RWPE2 (cell line): ENCODE measurements at regions not wholly inside any gene's neighbourhood (a gene's known extent, or its start where the extent isn't known, plus 50 kb on each side); places are given as distances from the start of the nearest gene placed in this dataset.
"Not testable (repeated sequence)": the region's sequence is repeated elsewhere in the genome, so short reads cannot be mapped to it uniquely, and the experiment has no call there.

Experiments used
- ATAC-seq: fragments of 200-7000 bp; cut with Tn5 transposase; 3 replicates; pipeline ENCODE4 v1.9.1; 2021; ENCODE audit warnings: low read depth
- DNase-seq: peaks from one replicate; pipeline ENCODE4 v3.0.0-alpha.2; 2020; ENCODE audit warnings: low spot score
- H3K27ac ChIP-seq: fragments of 450-650 bp; 2 replicates; pipeline ENCODE4 v1.5.1; 2017; ENCODE audit warnings: mild to moderate bottlenecking; ENCODE audit not compliant: poor library complexity, severe bottlenecking
- H3K27me3 ChIP-seq: fragments of 250-450 bp; sonication (Bioruptor Pico); 2 replicates; pipeline ENCODE4 v1.5.1; 2021; ENCODE audit warnings: mild to moderate bottlenecking, moderate library complexity; ENCODE audit not compliant: insufficient read depth, poor library complexity, severe bottlenecking
- H3K36me3 ChIP-seq: fragments of 250-450 bp; sonication (Bioruptor Pico); 2 replicates; pipeline ENCODE4 v1.5.1; 2020; ENCODE audit warnings: low read depth, mild to moderate bottlenecking, moderate library complexity
- H3K4me1 ChIP-seq: fragments of 250-450 bp; sonication (Bioruptor Pico); 2 replicates; pipeline ENCODE4 v1.5.1; 2021; ENCODE audit warnings: mild to moderate bottlenecking, moderate library complexity; ENCODE audit not compliant: insufficient read depth, poor library complexity, severe bottlenecking
- H3K4me3 ChIP-seq: fragments of 250-450 bp; sonication (Bioruptor Pico); 2 replicates; pipeline ENCODE4 v1.5.1; 2021; ENCODE audit warnings: mild to moderate bottlenecking, moderate library complexity; ENCODE audit not compliant: severe bottlenecking
- H3K9me3 ChIP-seq: fragments of 250-450 bp; sonication (Bioruptor Pico); 2 replicates; pipeline ENCODE4 v1.5.1; 2021; ENCODE audit warnings: mild to moderate bottlenecking, moderate library complexity; ENCODE audit not compliant: severe bottlenecking
- TF ChIP-seq, protein P1 (sequence below): fragments of 450-650 bp; IDR thresholded peaks from one replicate; pipeline ENCODE4 v1.5.1; 2017; ENCODE audit warnings: mild to moderate bottlenecking, moderate library complexity; ENCODE audit not compliant: poor library complexity, severe bottlenecking

DNA sequence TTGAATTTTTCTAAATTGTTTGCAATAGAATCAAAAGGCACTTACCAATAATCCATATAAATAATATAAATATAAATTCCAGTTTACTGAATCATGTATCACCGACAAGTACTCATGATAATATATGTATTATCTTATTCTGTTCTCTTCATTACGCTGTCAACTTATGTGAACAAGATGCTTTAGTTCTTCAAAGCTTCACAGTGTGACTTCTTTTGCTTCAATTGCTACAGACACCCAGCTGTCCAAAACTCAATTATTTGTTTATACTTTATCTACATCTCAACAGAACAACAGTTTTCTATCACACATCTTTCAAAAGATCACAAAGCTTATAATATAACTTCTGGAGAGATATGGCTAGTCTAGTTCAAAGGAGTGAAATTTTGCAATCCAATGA is 1499.9 kb upstream of the PCDH10 start:
- Histone ChIP-seq H3K4me1 (no peaks in the 10 kb centered on the region), H3K27me3 (no peaks in the 10 kb centered on the region), H3K4me3 (no peak overlapping the region), H3K36me3 (no peaks in the 10 kb centered on the region), H3K9me3 (no peaks in the 10 kb centered on the region), H3K27ac (no peak overlapping the region)
- DNase-seq (no peak), ATAC-seq (no peak)
- TF ChIP-seq, protein P1, sequence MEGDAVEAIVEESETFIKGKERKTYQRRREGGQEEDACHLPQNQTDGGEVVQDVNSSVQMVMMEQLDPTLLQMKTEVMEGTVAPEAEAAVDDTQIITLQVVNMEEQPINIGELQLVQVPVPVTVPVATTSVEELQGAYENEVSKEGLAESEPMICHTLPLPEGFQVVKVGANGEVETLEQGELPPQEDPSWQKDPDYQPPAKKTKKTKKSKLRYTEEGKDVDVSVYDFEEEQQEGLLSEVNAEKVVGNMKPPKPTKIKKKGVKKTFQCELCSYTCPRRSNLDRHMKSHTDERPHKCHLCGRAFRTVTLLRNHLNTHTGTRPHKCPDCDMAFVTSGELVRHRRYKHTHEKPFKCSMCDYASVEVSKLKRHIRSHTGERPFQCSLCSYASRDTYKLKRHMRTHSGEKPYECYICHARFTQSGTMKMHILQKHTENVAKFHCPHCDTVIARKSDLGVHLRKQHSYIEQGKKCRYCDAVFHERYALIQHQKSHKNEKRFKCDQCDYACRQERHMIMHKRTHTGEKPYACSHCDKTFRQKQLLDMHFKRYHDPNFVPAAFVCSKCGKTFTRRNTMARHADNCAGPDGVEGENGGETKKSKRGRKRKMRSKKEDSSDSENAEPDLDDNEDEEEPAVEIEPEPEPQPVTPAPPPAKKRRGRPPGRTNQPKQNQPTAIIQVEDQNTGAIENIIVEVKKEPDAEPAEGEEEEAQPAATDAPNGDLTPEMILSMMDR: no peak

DNA sequence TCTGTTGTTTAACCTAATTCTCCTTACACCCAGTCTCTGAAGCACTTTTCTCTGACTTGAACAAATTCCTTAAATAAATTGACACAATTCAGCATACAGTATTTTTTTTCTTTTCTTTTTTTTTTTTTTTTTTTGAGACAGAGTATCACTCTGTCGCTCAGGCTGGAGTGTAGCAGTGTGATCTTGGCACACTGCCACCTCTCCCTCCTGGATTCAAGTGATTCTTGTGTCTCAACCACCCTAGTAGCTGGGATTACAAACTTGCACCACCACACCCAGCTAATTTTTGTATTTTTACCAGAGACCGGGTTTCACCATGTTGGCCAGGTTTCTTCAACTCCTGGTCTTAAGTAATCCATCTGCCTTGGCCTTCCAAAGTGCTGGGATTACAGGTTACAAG is 1498.1 kb upstream of the PCDH10 start:
- TF ChIP-seq, protein P1: no peak
- no peaks in the 10 kb centered on the region for H3K4me1 ChIP-seq
- H3K4me3 ChIP-seq: no peak overlapping the region
- no peak overlapping the region for H3K27ac ChIP-seq
- H3K36me3 ChIP-seq: no peaks in the 10 kb centered on the region
- H3K27me3 ChIP-seq: no peaks in the 10 kb centered on the region
- no peaks in the 10 kb centered on the region for H3K9me3 ChIP-seq
- DNase-seq: no peak
- no peak for ATAC-seq

DNA sequence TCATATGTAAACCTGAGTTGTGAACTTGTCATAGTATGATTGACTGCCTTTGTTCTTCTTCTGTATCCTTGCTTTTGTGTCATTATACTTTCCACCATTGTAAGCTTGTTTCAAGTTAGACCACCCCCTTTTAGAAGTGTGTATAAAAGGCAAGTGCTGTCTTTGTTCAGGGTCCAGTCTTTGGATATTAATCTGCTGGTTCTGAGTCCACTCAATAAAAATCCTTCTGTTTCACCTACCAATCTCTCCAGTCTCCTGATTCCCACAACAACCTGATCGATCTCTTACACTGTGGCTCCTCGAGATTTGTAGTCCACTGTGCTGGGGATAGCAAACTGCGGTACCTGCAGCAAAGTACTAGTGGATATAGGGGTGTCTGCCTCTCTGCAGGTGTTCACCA is 1465.8 kb upstream of the PCDH10 start:
- H3K4me1 ChIP-seq, ATAC-seq, H3K4me3 ChIP-seq, H3K36me3 ChIP-seq, H3K9me3 ChIP-seq, H3K27ac ChIP-seq, H3K27me3 ChIP-seq, DNase-seq: not testable (repeated sequence)

DNA sequence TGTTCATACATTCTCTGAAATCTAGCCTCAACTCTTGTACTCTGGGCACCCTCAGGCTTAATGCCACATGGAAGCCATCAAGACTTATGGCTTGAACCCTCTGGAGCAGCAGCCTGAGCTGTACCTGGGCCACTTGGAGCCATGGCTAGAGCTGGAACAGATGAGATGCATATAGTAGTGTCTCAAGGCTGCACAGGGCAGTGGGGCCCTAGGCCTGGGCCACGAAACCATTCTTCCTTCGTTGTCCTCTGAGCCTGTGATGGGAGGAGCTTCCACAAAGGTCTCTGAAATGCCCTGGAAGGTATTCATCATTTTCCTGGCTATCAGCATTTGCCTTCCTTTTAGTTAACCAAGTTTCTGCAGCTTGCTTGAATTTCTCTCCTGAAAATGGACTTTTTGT is 1427.2 kb upstream of the PCDH10 start:
- no peaks in the 10 kb centered on the region for H3K27me3 ChIP-seq
- H3K36me3 ChIP-seq: no peaks in the 10 kb centered on the region
- DNase-seq (no peak), ATAC-seq (no peak)
- no peaks in the 10 kb centered on the region for H3K4me1 ChIP-seq
- no peak overlapping the region for H3K27ac ChIP-seq
- no peak overlapping the region for H3K4me3 ChIP-seq
- TF ChIP-seq, protein P1: no peak
- H3K9me3 ChIP-seq: no peaks in the 10 kb centered on the region

DNA sequence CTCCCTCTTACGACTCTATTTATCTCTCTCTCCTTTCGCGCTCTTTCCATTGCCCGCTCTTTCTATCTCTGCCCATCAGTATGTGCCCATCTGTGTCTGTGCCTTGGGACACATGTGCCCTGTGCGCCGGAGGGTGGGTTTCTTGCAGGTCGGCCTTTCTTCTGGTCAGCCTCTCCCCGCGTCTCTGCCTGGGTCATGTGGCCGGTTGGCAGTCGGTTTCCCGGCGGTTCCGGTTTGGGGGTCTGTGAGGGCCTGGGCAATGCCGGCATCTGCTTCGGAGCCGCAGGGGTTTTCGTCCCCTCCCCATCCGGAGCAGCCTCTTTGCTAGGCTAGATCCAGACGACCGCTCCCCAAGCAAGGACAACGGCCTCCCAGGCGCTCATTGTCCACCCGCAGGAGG is 1426.0 kb upstream of the PCDH10 start:
- not testable (repeated sequence) for H3K9me3 ChIP-seq, ATAC-seq, H3K4me3 ChIP-seq, H3K27me3 ChIP-seq, DNase-seq, H3K4me1 ChIP-seq, H3K27ac ChIP-seq, H3K36me3 ChIP-seq

DNA sequence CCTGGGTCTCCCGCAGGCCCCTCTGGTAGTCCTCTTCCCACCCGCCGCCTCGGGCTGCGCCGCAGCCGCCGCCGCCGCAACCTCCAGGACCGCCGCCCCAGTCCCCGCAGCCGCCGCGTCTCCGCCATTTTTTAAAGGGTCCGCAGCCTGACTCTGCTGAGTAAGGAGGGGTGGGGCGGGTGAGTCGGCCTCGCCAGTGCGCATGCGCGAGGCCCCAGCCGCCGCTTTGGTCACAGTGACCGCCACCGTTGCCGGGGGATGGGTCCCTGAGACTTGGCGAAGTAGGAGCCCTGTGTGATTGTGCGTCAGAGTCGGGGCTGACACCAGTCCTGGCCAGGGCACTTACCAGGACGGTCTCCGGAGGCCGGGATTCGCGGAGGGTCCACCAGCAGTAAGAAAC is 1424.2 kb upstream of the PCDH10 start:
- not testable (repeated sequence) for H3K27me3 ChIP-seq, DNase-seq, H3K9me3 ChIP-seq, ATAC-seq, H3K4me1 ChIP-seq, H3K36me3 ChIP-seq, H3K27ac ChIP-seq
- peak overlapping the region; percentile 14 for H3K4me3 ChIP-seq

DNA sequence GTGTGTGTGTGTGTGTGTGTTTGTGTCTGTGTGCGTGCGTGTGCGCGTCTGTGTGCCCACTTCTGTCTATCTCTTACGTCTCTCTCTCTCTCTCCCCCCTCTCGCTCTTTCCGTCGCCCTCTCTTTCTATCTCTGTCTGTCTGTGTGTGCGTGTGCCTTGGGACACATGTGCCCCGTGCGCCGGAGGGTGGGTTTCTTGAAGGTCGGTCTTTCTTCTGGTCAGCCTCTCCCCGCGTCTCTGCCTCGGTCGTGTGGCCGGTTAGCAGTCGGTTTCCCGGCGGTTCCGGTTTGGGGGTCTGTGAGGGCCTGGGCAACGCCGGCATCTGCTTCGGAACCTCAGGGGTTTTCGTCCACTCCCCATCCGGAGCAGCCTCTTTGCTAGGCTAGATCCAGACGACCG is 1423.6 kb upstream of the PCDH10 start:
- not testable (repeated sequence) for DNase-seq, H3K27me3 ChIP-seq, H3K4me1 ChIP-seq, H3K4me3 ChIP-seq, ATAC-seq, H3K36me3 ChIP-seq, H3K27ac ChIP-seq, H3K9me3 ChIP-seq

DNA sequence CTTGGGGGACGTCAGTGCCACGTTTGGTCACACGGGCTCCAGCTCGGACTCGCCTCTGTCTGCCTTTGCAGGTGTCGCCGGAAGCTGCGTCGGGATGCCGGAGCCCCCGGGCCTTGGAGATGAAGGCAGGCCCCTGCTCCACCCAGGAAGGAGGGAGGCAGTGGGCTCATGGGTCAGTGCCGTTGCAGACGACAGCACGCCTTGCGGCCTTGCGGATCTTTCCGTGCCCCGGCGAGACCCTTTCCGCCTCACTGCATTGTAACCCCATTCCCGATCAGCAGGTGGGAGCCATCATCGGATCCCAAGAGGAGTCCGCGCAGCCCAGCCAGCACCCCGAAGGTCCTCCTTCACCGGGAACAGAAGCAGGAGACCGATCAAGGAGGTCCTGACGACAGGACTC is 1422.2 kb upstream of the PCDH10 start:
- not testable (repeated sequence) for H3K9me3 ChIP-seq, H3K27ac ChIP-seq, H3K27me3 ChIP-seq, DNase-seq, ATAC-seq, H3K4me3 ChIP-seq, H3K4me1 ChIP-seq, H3K36me3 ChIP-seq

DNA sequence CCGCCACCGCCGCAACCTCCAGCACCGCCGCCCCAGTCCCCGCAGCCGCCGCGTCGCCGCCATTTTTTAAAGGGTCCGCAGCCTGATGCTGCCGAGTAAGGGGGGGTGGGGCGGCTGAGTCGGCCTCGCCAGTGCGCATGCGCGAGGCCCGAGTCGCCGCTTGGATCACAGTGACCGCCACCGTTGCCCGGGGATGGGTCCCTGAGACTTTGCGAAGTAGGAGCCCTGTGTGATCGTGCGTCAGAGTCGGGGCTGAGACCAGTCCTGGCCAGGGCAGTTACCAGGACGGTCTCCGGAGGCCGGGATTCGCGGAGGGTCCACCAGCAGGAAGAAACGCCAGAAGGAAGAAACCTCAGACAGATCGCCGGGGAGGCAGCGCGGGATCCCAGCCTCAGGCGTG is 1421.7 kb upstream of the PCDH10 start:
- not testable (repeated sequence) for ATAC-seq, H3K4me1 ChIP-seq, H3K4me3 ChIP-seq, H3K27me3 ChIP-seq, H3K9me3 ChIP-seq, H3K27ac ChIP-seq, DNase-seq, H3K36me3 ChIP-seq
